IgD-negative memory B cell (primary cell): ENCODE measurements at regions not wholly inside any gene's neighbourhood (a gene's known extent, or its start where the extent isn't known, plus 50 kb on each side); places are given as distances from the start of the nearest gene placed in this dataset.

ENCODE experiments used
- H3K27ac Mint-ChIP-seq, 3 donors: one replicate each; pipeline ENCODE4 v1.8.0; 2020 to 2022; ENCODE audit warnings: mild to moderate bottlenecking in 3 of 3, mixed read lengths in 3 of 3, moderate library complexity in 1 of 3
- H3K27me3 Mint-ChIP-seq: one replicate; pipeline ENCODE4 v1.8.0; 2021; ENCODE audit warnings: mixed read lengths
- H3K36me3 Mint-ChIP-seq: one replicate; pipeline ENCODE4 v1.8.0; 2020; ENCODE audit warnings: mild to moderate bottlenecking, mixed read lengths
- H3K4me1 Mint-ChIP-seq, 3 donors: one replicate each; pipeline ENCODE4 v1.8.0; 2020 to 2022; ENCODE audit warnings: mixed read lengths in 3 of 3, mild to moderate bottlenecking in 1 of 3
- H3K4me3 Mint-ChIP-seq, 4 donors: one replicate each; pipeline ENCODE4 v1.8.0; 2020 to 2022; ENCODE audit warnings: mild to moderate bottlenecking in 4 of 4, mixed read lengths in 4 of 4, moderate library complexity in 3 of 4
- H3K9me3 Mint-ChIP-seq, 3 donors: one replicate each; pipeline ENCODE4 v1.8.0; 2020 to 2021; ENCODE audit warnings: mixed read lengths in 3 of 3, mild to moderate bottlenecking in 1 of 3

- Mint-ChIP-seq H3K27me3 (peaks cover 4% of the 10 kb centered on the region), H3K9me3 (peaks cover 4 to 9% (median 7%) of the 10 kb centered on the region in 3 donors), H3K36me3 (no peaks in the 10 kb centered on the region), H3K4me3 (no peak overlapping the region), H3K4me1 (no peaks in the 10 kb centered on the region), H3K27ac (no peak overlapping the region)
These were observed 76.4 kb upstream of the FCN1 start for GRCh38 chr9:134993996-134994720.

- Mint-ChIP-seq H3K27ac (no peak overlapping the region), H3K36me3 (no peaks in the 10 kb centered on the region), H3K4me3 (no peak overlapping the region), H3K4me1 (no peaks in the 10 kb centered on the region), H3K27me3 (peaks cover 4% of the 10 kb centered on the region), H3K9me3 (peaks cover 6 to 13% (median 7%) of the 10 kb centered on the region in 3 donors)
These were observed 77.4 kb upstream of the FCN1 start for GRCh38 chr9:134994926-134995791.

GRCh38 chr9:134995792-134996120 lies 78.0 kb upstream of the FCN1 start:
- Mint-ChIP-seq H3K27me3 (peaks cover 4% of the 10 kb centered on the region), H3K36me3 (peaks cover 1% of the 10 kb centered on the region), H3K27ac (no peak overlapping the region), H3K4me1 (no peaks in the 10 kb centered on the region), H3K9me3 (peaks cover 7 to 19% (median 11%) of the 10 kb centered on the region in 3 donors), H3K4me3 (no peak overlapping the region)

- H3K27ac Mint-ChIP-seq, result no peak overlapping the region
These were observed 79.1 kb upstream of the FCN1 start for GRCh38 chr9:134996591-134997530.

GRCh38 chr9:135000647-135001245 lies 83.0 kb upstream of the FCN1 start:
- H3K27ac Mint-ChIP-seq, result no peak overlapping the region
- H3K27me3 Mint-ChIP-seq, result peaks cover 4% of the 10 kb centered on the region
- peak overlapping the region in 1 of 4 donors; percentile 47 for H3K4me3 Mint-ChIP-seq
- H3K4me1 Mint-ChIP-seq, result no peaks in the 10 kb centered on the region
- peaks cover 3% of the 10 kb centered on the region for H3K36me3 Mint-ChIP-seq
- peaks cover 10 to 27% (median 14%) of the 10 kb centered on the region in 3 donors for H3K9me3 Mint-ChIP-seq

More at GRCh38 chr9:134996591-134997530, 79.1 kb upstream of the FCN1 start:
- Mint-ChIP-seq H3K4me1 (no peaks in the 10 kb centered on the region), H3K9me3 (peaks cover 7 to 24% (median 12%) of the 10 kb centered on the region in 3 donors), H3K27me3 (peaks cover 4% of the 10 kb centered on the region), H3K4me3 (no peak overlapping the region), H3K36me3 (peaks cover 1% of the 10 kb centered on the region)

- H3K27me3 Mint-ChIP-seq, result peaks cover 2% of the 10 kb centered on the region
- no peaks in the 10 kb centered on the region for H3K4me1 Mint-ChIP-seq
- H3K27ac Mint-ChIP-seq, result no peak overlapping the region
- peaks cover 9 to 27% (median 14%) of the 10 kb centered on the region in 3 donors for H3K9me3 Mint-ChIP-seq
- H3K36me3 Mint-ChIP-seq, result peaks cover 3% of the 10 kb centered on the region
- no peak overlapping the region for H3K4me3 Mint-ChIP-seq
These were observed 83.8 kb upstream of the FCN1 start for GRCh38 chr9:135001526-135001925.

- H3K27ac Mint-ChIP-seq, result no peak overlapping the region
- peaks cover 9 to 27% (median 14%) of the 10 kb centered on the region in 3 donors for H3K9me3 Mint-ChIP-seq
- no peak overlapping the region for H3K4me3 Mint-ChIP-seq
- H3K27me3 Mint-ChIP-seq, result peaks cover 2% of the 10 kb centered on the region
- H3K36me3 Mint-ChIP-seq, result peaks cover 3% of the 10 kb centered on the region
- H3K4me1 Mint-ChIP-seq, result no peaks in the 10 kb centered on the region
These were observed 84.6 kb upstream of the FCN1 start for GRCh38 chr9:135002336-135002735.

- Mint-ChIP-seq H3K4me3 (no peak overlapping the region), H3K4me1 (no peaks in the 10 kb centered on the region), H3K9me3 (peaks cover 6 to 24% (median 14%) of the 10 kb centered on the region in 3 donors)
These were observed 84.7 kb upstream of the OLFM1 start for GRCh38 chr9:135002802-135003201.

GRCh38 chr9:135004772-135005171 lies 82.7 kb upstream of the OLFM1 start:
- no peaks in the 10 kb centered on the region for H3K4me1 Mint-ChIP-seq
- H3K27ac Mint-ChIP-seq, result no peak overlapping the region
- H3K27me3 Mint-ChIP-seq, result peaks cover 4% of the 10 kb centered on the region
- no peak overlapping the region for H3K4me3 Mint-ChIP-seq
- peaks cover 3% of the 10 kb centered on the region for H3K36me3 Mint-ChIP-seq
- peaks cover 3 to 17% (median 10%) of the 10 kb centered on the region in 3 donors for H3K9me3 Mint-ChIP-seq

More at GRCh38 chr9:135002802-135003201, 84.7 kb upstream of the OLFM1 start:
- Mint-ChIP-seq H3K27ac (no peak overlapping the region), H3K27me3 (peaks cover 2% of the 10 kb centered on the region), H3K36me3 (peaks cover 3% of the 10 kb centered on the region)

- H3K4me1 Mint-ChIP-seq, result no peaks in the 10 kb centered on the region
These were observed 80.4 kb upstream of the OLFM1 start for GRCh38 chr9:135006911-135007570.

GRCh38 chr9:135007601-135008000 lies 79.9 kb upstream of the OLFM1 start:
- H3K27me3 Mint-ChIP-seq, result peaks cover 4% of the 10 kb centered on the region
- H3K4me3 Mint-ChIP-seq, result no peak overlapping the region
- H3K9me3 Mint-ChIP-seq, result peaks cover 0 to 3% (median 0%) of the 10 kb centered on the region in 3 donors
- no peaks in the 10 kb centered on the region for H3K4me1 Mint-ChIP-seq
- no peak overlapping the region for H3K27ac Mint-ChIP-seq
- H3K36me3 Mint-ChIP-seq, result no peaks in the 10 kb centered on the region

More at GRCh38 chr9:135006911-135007570, 80.4 kb upstream of the OLFM1 start:
- H3K36me3 Mint-ChIP-seq, result no peaks in the 10 kb centered on the region
- H3K27me3 Mint-ChIP-seq, result peaks cover 4% of the 10 kb centered on the region
- H3K27ac Mint-ChIP-seq, result no peak overlapping the region
- H3K9me3 Mint-ChIP-seq, result peaks cover under 1 to 3% (median under 1%) of the 10 kb centered on the region in 3 donors
- H3K4me3 Mint-ChIP-seq, result peak overlapping the region in 1 of 4 donors; percentile 47

- H3K27me3 Mint-ChIP-seq, result peaks cover 4% of the 10 kb centered on the region
These were observed 79.1 kb upstream of the OLFM1 start for GRCh38 chr9:135008416-135008815.

GRCh38 chr9:135009051-135009560 lies 78.4 kb upstream of the OLFM1 start:
- H3K36me3 Mint-ChIP-seq, result no peaks in the 10 kb centered on the region
- peaks cover 5% of the 10 kb centered on the region for H3K27me3 Mint-ChIP-seq
- H3K4me3 Mint-ChIP-seq, result peak overlapping the region in 1 of 4 donors; percentile 17
- no peak overlapping the region for H3K27ac Mint-ChIP-seq
- H3K4me1 Mint-ChIP-seq, result no peaks in the 10 kb centered on the region
- peaks cover 0 to 3% (median 0%) of the 10 kb centered on the region in 3 donors for H3K9me3 Mint-ChIP-seq

More at GRCh38 chr9:135008416-135008815, 79.1 kb upstream of the OLFM1 start:
- H3K9me3 Mint-ChIP-seq, result peaks cover 0 to 3% (median 0%) of the 10 kb centered on the region in 3 donors
- no peak overlapping the region for H3K4me3 Mint-ChIP-seq
- no peaks in the 10 kb centered on the region for H3K36me3 Mint-ChIP-seq
- H3K27ac Mint-ChIP-seq, result no peak overlapping the region
- H3K4me1 Mint-ChIP-seq, result no peaks in the 10 kb centered on the region
